Common myeloid progenitor, CD34-positive (primary cell): ENCODE measurements at regions not wholly inside any gene's neighbourhood (a gene's known extent, or its start where the extent isn't known, plus 50 kb on each side); places are given as distances from the start of the nearest gene placed in this dataset.
A peak's percentile ranks its signal among the peaks of the same experiment; 100 is the strongest.

Experiments used
- CTCF ChIA-PET: fragments of 350-600 bp; sonication (Branson Sonifier 250); formaldehyde crosslinking; loops from one replicate; lab custom pipeline; 2021; ENCODE audit warnings: antibody characterized with exemption; lab: Charles Lee
- POLR2A ChIA-PET: fragments of 350-600 bp; sonication (Branson Sonifier 250); formaldehyde crosslinking; loops from one replicate; lab custom pipeline; 2021; ENCODE audit warnings: antibody characterized with exemption; lab: Charles Lee
- DNase-seq, 3 donors: peaks; one replicate each; pipeline versions ENCODE4 v3.0.0 to v3.0.0-alpha.2; 2013
- H3K27ac ChIP-seq, 2 experiments: 1 replicate in 1 of 2; 2 replicates in 1 of 2; pipeline ENCODE4 v1.7.0; 2013; ENCODE audit warnings: inconsistent platforms in 2 of 2, low read length in 2 of 2, mild to moderate bottlenecking in 2 of 2, low read depth in 1 of 2, moderate library complexity in 1 of 2; ENCODE audit not compliant: severe bottlenecking in 2 of 2, insufficient read depth in 1 of 2, poor library complexity in 1 of 2
- H3K27me3 ChIP-seq, 5 experiments: replicated peaks in 2 of 5; 1 replicate in 3 of 5; 2 replicates in 2 of 5; pipeline versions ENCODE4 v1.6.1 to v1.7.0; 2013; ENCODE audit warnings: low read length in 4 of 5, mild to moderate bottlenecking in 2 of 5, moderate library complexity in 2 of 5, inconsistent platforms in 1 of 5; ENCODE audit not compliant: insufficient read depth in 5 of 5, control insufficient read depth in 4 of 5
- H3K36me3 ChIP-seq, 4 experiments: 1 replicate in 2 of 4; 2 replicates in 2 of 4; pipeline versions ENCODE4 v1.6.1 to v1.7.0; 2013; ENCODE audit warnings: low read length in 3 of 4, control low read depth in 1 of 4, mild to moderate bottlenecking in 1 of 4; ENCODE audit not compliant: control insufficient read depth in 4 of 4, insufficient read depth in 4 of 4
- H3K4me1 ChIP-seq, 4 experiments: 1 replicate in 3 of 4; 2 replicates in 1 of 4; pipeline versions ENCODE4 v1.6.1 to v1.7.1; 2013; ENCODE audit warnings: low read length in 3 of 4, mild to moderate bottlenecking in 3 of 4, control low read depth in 1 of 4, inconsistent platforms in 1 of 4, moderate library complexity in 1 of 4; ENCODE audit not compliant: control insufficient read depth in 4 of 4, insufficient read depth in 4 of 4; ENCODE audit errors: control extremely low read depth in 1 of 4
- H3K4me3 ChIP-seq, 7 experiments: 1 replicate in 4 of 7; 2 replicates in 3 of 7; pipeline versions ENCODE4 v1.5.1 to v1.7.0; 2013; ENCODE audit warnings: mild to moderate bottlenecking in 7 of 7, low read length in 6 of 7, moderate library complexity in 6 of 7, inconsistent platforms in 2 of 7, low read depth in 2 of 7, control low read depth in 1 of 7; ENCODE audit not compliant: insufficient read depth in 4 of 7, control insufficient read depth in 1 of 7; ENCODE audit errors: extremely low read depth in 1 of 7
- H3K9me3 ChIP-seq, 5 experiments: 1 replicate in 4 of 5; 2 replicates in 1 of 5; pipeline versions ENCODE4 v1.6.1 to v1.7.1; 2013; ENCODE audit warnings: low read length in 4 of 5, mild to moderate bottlenecking in 2 of 5, inconsistent platforms in 1 of 5, low read depth in 1 of 5, moderate library complexity in 1 of 5; ENCODE audit not compliant: control insufficient read depth in 4 of 5, insufficient read depth in 2 of 5; ENCODE audit errors: control extremely low read depth in 1 of 5
- WGBS: methylation state at CpG from one replicate; pipeline ENCODE4 v1.1.5; 2013; ENCODE audit not compliant: insufficient coverage; 5-methylcytosine and 5-hydroxymethylcytosine counted together

DNA sequence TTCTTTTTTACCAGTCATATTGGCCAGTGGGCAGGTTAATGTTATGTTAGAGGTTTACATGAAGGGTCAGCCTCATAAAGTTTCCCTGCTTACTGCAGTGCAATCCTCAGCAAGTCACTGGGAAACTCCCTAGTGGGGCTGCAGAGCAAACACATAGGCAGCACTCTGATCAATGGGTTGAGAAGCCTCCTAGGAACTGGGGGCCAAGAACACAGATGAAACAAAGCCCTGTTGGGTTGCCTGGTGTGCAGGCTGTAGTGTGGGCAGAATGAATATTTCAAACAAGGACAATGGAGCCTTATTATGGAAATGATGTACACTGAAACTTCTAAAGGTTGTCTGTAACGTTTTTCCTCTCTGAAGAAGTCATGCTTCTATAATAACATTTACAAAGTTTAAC lies 431.6 kb upstream of the PTBP2 start:
- CTCF ChIA-PET, result no interaction called here
- POLR2A ChIA-PET, result no interaction called here
- WGBS, result 80% methylated on average over 1 of the region's 1 CpG
- no peak for DNase-seq
- no peaks in the 10 kb centered on the region for H3K4me1 ChIP-seq
- H3K4me3 ChIP-seq, result no peak overlapping the region
- no peak overlapping the region for H3K27ac ChIP-seq
- H3K36me3 ChIP-seq, result no peaks in the 10 kb centered on the region
- H3K27me3 ChIP-seq, result no peaks in the 10 kb centered on the region
- peaks cover 0 to 14% (median 0%) of the 10 kb centered on the region in 5 experiments for H3K9me3 ChIP-seq

DNA sequence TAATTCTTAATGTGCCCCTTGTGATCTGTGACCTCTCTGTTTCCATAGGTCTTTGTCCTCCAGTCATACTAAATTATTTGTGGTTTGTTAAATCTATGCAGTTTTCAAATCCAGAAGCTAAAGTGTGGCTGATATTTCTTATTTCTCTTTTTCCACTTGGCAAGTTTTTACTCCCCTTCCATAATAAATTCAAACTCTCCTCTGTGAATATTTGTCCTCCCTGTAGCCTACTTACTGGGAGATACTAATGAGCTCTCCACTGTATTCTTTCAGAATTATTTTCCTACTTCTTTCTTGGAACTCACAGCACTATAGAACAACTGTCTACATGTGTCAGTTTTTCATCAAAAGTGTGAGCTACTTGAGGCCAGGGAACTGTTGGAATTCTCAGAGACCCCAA lies 430.8 kb upstream of the PTBP2 start:
- no peak for DNase-seq
- no peaks in the 10 kb centered on the region for H3K36me3 ChIP-seq
- no peak overlapping the region for H3K27ac ChIP-seq
- H3K4me1 ChIP-seq, result no peaks in the 10 kb centered on the region
- peaks cover 0 to 12% (median 0%) of the 10 kb centered on the region in 5 experiments for H3K9me3 ChIP-seq
- ChIA-PET POLR2A (no interaction called here), CTCF (interaction anchor here (0.6 kb wide), 1 partner anchor 1537 kb away, joined by 3 read pairs; no protein-coding TSS in a partner anchor)
- H3K27me3 ChIP-seq, result no peaks in the 10 kb centered on the region
- no peak overlapping the region for H3K4me3 ChIP-seq

DNA sequence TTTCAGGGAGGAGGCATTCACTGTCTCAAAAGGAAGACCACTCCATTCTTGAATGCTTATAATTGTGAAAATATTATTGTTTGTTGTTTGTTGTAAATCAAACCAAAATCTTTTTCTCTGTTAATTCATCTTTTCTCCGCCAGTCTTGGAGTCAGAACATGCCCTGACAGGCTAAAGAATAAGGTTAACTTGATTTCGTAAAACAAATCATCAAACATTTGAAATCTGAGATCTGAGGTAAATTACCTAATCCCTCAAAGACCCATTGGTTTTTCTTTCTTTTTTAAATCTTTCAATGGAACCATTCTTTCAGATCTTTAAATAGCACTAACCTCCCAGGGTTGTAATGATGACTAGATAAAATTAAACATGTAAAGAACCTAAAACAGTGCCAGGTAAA lies 430.1 kb upstream of the PTBP2 start:
- ChIA-PET CTCF (no interaction called here), POLR2A (no interaction called here)
- 100% methylated on average over 1 of the region's 2 CpGs for WGBS
- no peaks in the 10 kb centered on the region for H3K27me3 ChIP-seq
- peaks cover 0 to 12% (median 0%) of the 10 kb centered on the region in 5 experiments for H3K9me3 ChIP-seq
- no peak overlapping the region for H3K4me3 ChIP-seq
- DNase-seq, result no peak
- no peaks in the 10 kb centered on the region for H3K36me3 ChIP-seq
- no peaks in the 10 kb centered on the region for H3K4me1 ChIP-seq
- H3K27ac ChIP-seq, result no peak overlapping the region

DNA sequence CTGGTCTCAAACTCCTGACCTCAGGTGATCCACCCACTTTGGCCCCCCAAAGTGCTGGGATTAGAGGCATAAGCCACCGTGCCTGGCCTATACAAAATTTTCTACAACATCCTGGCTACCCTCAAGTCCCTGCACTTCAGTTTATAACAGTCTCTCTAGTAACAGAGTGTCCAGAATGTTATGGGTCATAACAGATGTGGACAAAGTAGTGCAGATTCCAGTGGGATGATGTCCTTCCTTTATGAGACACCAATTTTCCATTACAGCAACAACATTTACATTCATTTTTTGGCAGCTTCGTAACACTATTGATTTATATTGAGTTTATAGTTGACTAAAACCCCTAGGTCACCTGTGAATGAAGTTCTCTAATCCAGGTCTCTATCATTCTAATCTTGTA lies 429.4 kb upstream of the PTBP2 start:
- no peak for DNase-seq
- no peaks in the 10 kb centered on the region for H3K27me3 ChIP-seq
- peaks cover 0 to 12% (median 0%) of the 10 kb centered on the region in 5 experiments for H3K9me3 ChIP-seq
- no peaks in the 10 kb centered on the region for H3K36me3 ChIP-seq
- no peak overlapping the region for H3K4me3 ChIP-seq
- WGBS, result 100% methylated on average over 1 of the region's 2 CpGs
- no peaks in the 10 kb centered on the region for H3K4me1 ChIP-seq
- ChIA-PET CTCF (no interaction called here), POLR2A (no interaction called here)
- H3K27ac ChIP-seq, result no peak overlapping the region

DNA sequence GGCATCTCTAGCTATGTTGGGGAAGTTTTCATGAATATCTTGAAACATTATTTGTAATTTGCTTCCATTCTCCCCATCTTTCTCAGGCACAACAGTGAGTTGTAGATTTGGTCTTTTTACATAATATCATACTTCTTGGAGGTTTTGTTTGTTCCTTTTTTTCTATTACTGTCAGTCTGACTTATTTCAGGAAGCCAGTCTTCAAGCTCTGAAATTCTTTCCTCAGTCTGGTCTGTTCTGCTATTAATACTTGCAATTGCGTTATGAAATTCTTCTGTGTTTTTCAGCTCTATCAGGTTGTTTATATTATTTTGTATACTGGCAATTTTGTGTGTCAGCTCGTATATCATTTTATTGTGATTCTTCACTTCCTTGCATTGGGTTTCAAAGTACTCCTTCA lies 424.6 kb upstream of the PTBP2 start:
- WGBS, result no CpG with 5 or more reads among the region's 2 CpGs
- POLR2A ChIA-PET, result no interaction called here
- DNase-seq, result no peak

DNA sequence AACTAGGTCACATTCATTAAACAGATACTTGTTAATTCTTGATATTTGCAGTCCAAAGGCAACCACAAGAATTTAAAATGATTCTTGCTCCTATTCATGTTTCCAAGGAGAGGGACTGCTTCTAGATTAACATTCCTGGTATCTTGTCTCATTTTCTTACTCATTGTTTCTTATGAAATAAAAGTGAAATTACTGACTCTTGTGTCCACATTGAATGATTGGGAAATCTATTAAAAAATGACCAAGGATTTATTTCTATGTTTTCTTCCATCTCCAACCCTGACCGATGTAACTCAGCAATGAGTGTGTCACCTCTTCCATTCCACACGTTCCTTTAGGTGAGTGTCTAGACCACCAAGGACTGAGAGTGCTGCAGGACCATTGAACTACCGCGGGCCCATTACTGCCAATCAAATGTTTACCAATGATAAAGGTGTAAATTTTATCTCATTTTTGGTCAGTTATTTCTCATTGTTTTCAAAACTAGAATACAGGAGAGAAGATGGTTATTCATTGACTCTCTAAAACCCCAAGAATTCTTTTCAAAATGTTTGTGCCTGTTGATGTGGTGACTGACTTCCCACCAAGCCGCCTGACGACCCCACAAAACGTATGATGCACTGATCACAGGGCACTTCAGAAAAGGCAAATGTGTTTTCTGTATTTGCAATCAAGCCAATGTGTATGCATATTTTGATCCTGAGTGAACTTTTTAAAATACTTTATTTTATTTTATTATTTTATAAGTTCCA lies 414.6 kb upstream of the PTBP2 start:
- ChIA-PET CTCF (no interaction called here), POLR2A (no interaction called here)
- Histone ChIP-seq H3K4me3 (no peak overlapping the region), H3K36me3 (no peaks in the 10 kb centered on the region), H3K4me1 (peaks cover 0 to 11% (median 0%) of the 10 kb centered on the region in 4 experiments), H3K27ac (no peak overlapping the region), H3K9me3 (peaks cover 0 to 1% (median 0%) of the 10 kb centered on the region in 5 experiments), H3K27me3 (no peaks in the 10 kb centered on the region)
- DNase-seq, result no peak
- 100% methylated on average over 1 of the region's 7 CpGs for WGBS

More for the DNA sequence above, 424.6 kb upstream of the PTBP2 start:
- H3K36me3 ChIP-seq, result no peaks in the 10 kb centered on the region
- no peaks in the 10 kb centered on the region for H3K9me3 ChIP-seq
- no peaks in the 10 kb centered on the region for H3K27me3 ChIP-seq
- no peaks in the 10 kb centered on the region for H3K4me1 ChIP-seq
- H3K27ac ChIP-seq, result no peak overlapping the region
- CTCF ChIA-PET, result no interaction called here
- H3K4me3 ChIP-seq, result no peak overlapping the region

DNA sequence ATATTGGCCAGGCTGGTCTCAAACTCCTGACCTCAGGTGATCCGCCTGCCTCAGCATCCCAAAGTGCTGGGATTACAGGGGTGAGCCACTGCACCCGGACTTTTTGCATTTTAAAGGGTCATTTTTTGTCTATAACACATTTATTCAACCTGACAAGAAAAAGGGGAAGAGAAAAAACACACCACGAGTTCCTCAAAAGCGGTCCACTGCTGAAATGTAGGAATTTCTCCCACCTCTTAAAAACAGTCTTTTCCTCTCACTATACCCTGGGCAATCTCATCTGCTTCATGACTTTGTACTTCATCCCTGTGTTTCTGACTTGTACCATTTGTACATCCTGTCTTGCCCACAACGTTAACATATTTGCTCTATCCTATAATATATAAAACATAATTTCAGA lies 413.3 kb upstream of the PTBP2 start:
- Histone ChIP-seq H3K27me3 (no peaks in the 10 kb centered on the region), H3K36me3 (no peaks in the 10 kb centered on the region), H3K4me1 (peaks cover 0 to 11% (median 0%) of the 10 kb centered on the region in 4 experiments), H3K27ac (no peak overlapping the region), H3K9me3 (peaks cover 0 to 1% (median 0%) of the 10 kb centered on the region in 5 experiments), H3K4me3 (no peak overlapping the region)
- peak in 2 of 3 donors; percentile 1 to 10 for DNase-seq
- no CpG with 5 or more reads among the region's 5 CpGs for WGBS
- ChIA-PET POLR2A (no interaction called here), CTCF (no interaction called here)
